GM21717 (cell line): ENCODE measurements at regions not wholly inside any gene's neighbourhood (a gene's known extent, or its start where the extent isn't known, plus 50 kb on each side); places are given as distances from the start of the nearest gene placed in this dataset.
"Not testable (repeated sequence)": the region's sequence is repeated elsewhere in the genome, so short reads cannot be mapped to it uniquely, and the experiment has no call there.

Source experiments
- ATAC-seq: cut with Tn5 transposase; IDR thresholded peaks from one replicate; pipeline ENCODE4 v1.9.1; 2021; ENCODE audit warnings: mild to moderate bottlenecking, moderate library complexity; ENCODE audit not compliant: unreplicated experiment

DNA sequence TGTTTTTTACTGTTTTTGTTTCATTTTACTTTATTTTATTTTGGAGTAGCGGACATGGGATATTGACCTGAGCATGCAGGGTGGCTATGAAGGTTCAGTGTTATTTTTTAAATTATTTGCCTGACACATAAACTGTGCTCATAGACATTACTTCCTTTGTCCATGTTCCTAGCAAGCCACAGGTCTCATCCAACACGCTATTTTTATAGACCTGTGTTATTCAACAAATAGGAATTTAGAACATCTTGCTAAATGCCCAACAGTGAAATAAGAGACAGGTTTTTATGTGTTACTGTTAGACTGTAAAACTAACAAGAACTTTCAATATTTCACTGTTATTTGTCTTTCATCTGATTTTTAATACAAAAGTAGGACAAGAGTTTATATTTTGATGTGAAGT is 756.4 kb downstream of the KCNT2 start:
- no peak for ATAC-seq

DNA sequence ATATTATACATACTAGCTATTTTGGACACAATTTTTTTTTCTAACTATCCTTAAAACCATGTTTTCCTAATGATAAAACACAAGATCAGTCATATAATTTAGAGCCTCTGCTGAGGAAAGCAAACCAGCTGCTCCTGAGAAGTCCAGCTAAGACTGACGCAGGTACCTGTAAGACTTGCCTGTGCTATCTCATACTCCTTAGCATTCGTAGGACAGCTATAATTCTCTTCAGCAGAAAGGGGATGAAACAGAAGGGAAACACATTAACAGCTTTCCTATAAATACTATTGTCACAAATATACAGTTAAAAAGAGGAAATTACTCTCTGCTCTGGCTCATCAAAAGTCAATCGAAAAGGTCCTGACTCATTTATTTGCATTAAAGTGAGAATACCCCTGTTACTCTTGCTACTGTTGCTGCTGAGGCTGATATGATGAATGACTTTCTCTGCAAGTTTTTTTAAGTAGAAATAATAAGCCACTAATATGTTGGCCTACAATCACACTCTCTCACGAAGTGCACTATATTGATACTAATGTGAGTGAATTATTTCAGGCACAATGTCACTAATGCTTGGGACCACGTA is 757.1 kb downstream of the KCNT2 start:
- ATAC-seq, result no peak

DNA sequence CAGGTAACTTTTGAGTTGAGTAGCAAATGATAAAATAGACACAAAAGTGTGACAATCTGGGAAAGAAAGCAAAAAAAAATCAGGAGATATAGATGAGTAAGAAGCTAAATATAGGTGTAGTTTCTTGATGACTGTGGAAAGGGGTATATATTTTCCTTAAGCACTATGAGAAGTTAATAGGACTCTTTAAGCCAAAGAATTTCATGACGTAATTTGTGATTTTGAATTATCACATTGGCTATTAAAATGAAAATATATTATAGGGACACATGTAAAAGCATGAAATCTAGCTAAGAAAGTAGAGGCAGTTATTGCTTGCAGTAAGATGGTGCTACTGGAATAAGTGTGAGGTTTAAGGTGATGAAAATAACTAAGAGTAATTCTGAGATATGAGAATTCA is 759.1 kb downstream of the KCNT2 start:
- no peak for ATAC-seq

DNA sequence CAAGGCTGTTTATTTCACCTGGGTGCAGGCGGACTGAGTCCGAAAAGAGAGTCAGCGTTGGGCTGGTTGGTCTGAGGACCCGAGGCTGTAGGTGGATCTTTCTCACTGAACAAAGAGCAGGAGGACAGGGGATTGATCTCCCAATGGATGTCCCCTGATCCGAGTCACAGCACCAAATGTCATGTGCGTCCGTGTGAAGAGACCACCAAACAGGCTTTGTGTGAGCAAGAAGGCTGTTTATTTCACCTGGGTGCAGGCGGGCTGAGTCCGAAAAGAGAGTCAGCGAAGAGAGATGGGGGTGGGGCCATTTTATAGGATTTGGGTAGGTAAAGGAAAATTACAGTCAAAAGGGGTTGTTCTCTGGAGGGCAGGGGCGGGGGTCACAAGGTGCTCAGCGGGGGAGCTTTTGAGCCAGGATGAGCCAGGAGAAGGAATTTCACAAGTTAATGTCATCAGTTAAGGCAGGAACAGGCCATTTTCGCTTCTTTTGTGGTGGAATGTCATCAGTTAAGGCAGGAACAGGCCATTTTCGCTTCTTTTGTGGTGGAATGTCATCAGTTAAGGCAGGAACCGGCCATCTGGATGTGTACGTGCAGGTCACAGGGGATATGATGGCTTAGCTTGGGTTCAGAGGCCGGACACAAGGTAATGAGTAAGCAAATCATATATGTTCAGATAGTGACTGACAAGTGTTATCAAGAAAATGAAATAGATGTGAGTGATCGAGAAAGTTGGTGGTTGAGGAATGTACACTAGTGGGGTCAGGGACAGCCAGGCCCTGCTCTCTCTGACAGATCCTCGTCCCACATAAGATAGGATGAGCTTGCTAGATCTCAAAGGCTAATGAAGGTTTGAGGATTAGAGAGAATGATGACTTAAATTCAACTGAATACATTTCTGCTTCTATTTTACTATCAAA is 760.0 kb downstream of the KCNT2 start:
- ATAC-seq, result not testable (repeated sequence)

DNA sequence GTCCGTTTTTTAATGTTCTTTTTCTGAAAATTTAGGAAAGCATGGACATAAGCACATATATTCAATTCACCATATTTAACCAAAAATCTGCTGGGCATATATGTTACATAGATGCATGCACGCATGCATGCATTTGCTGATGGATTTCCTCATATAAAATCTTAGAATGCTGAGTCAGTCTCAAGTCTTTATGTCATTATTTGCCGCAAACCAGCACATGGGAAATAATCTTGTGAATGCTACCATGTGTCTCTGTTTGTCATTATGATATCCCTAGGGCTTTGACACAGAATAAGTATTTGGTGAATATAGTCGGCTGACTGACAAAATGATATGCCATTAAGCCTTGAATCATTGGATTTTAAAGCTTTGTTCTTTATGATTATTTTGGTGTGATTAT is 776.5 kb downstream of the KCNT2 start:
- no peak for ATAC-seq

DNA sequence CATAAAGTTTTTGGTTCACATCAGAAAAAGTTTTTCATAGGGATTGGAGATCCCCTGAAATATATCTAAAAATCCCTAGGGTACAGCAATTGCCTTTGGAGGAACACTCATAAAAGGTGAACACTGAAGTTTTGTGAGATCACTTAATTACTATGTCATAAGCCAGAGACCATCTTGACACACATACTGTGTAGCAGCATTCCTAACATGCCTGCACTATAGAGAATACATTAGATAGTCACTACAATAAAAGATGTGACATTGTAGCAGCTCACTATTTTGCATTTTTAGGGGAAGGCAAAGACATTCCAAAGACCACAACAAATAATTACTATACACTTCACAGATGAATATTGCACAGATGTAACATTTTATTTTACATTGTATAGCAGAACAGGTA is 779.9 kb downstream of the KCNT2 start:
- ATAC-seq, result no peak

DNA sequence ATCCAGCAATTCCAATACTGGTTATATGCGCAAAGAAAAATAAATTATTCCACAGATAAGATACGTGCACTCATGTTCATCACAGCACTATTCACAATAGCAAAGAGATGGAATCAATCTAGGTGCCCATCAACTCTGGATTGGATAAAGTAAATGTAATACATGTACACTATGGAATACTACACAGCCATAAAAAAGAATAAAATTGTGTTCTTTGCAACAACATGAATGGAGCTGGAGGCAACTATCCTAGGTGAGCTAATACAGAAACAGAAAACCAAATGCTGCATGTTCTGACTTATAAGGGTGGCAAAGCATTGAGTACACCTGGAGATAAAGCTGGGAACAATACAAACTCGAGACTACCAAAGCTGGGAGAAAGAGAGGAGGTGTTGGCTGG is 787.3 kb downstream of the KCNT2 start:
- ATAC-seq, result no peak

DNA sequence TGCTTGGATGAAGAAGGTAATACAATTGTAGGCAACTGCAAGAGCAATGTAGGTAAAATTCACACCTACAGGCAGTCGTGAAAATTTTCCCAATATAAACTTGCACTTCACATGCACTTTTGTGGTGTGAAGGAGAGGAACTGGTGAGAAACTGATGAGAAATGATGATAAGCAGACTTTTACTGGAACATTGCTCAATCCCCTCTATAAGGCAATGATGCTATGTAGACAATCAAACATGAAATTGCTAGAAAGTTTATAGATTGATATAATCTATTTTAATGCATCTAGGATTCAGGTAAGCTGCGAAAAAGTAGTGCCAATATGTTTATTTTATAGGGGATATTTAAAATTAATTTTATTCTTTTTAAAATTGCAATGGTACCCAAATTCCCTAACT is 802.2 kb downstream of the KCNT2 start:
- no peak for ATAC-seq

DNA sequence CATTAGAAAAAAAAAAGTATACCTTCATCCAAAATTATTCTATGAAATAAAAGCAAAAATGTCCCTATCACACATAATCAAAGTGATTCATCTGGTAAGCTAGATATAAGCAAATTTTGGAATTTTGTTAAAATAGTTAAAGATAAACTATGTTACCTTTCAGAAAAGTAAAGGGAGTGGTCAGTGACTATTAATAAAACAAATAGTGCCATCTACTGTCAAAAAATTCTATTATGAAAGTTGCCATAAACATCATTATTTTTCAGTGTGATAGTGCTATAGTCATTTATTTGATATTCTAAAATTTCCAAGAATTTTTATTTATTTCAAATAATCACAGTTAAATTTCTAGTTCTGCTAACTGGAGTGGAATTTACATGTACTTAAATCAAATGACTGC is 803.7 kb downstream of the KCNT2 start:
- ATAC-seq, result no peak

DNA sequence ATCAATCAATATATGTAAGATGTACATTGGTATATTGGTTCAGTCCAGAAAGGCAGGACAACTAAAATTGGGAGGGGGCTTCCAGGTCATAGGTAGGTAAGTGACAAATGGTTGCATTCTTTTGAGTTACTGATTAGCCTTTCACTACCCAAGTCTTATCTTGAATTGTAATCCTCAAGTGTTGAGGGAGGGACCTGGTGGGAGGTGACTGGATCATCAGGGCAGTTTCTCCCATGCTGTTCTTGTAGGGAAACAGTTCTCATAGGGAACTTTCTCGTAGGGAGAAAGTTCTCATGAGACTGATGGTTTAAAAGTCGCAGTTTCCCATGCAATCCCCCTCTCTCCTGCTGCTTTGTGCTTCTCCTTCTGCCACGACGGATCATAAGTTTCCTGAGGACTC is 809.2 kb downstream of the KCNT2 start:
- no peak for ATAC-seq

DNA sequence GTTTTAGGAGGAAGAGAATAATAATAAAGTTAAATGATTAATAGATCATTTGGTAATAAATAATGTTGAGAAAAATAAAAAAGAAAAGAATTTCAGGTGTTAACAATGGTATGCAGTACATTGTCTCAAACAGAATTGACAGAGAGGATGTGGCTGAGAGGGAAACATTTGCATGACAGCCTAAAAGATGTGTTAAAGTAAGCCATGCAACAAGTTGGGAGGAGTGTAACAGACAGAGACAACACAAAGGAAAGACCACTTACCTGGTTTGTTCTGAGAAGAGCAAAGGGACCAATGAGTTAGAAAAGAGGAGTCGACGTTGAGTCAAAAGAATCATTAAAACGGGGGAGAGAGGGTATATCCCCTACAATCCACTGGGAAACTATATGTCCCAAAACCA is 814.0 kb downstream of the KCNT2 start:
- ATAC-seq, result no peak

DNA sequence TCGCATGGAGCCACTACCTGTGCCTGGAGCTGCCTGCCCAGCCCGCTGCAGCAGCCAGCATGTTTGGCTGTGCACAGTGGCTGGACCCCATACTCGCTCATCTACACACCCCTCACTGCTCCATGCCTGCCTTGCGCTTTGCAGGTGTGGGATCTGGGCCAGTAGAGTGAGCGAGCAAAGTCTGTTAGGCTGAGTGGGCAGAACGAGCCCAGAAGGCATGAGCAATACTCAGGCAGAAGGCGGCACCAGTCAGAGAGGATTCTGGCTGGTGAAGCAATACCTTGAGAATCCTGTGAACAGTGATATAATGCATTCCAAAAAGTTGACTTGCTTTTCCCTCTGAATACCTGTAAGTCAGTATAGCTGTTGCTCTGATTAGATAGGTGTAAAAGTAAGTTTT is 816.4 kb downstream of the KCNT2 start:
- ATAC-seq, result no peak

DNA sequence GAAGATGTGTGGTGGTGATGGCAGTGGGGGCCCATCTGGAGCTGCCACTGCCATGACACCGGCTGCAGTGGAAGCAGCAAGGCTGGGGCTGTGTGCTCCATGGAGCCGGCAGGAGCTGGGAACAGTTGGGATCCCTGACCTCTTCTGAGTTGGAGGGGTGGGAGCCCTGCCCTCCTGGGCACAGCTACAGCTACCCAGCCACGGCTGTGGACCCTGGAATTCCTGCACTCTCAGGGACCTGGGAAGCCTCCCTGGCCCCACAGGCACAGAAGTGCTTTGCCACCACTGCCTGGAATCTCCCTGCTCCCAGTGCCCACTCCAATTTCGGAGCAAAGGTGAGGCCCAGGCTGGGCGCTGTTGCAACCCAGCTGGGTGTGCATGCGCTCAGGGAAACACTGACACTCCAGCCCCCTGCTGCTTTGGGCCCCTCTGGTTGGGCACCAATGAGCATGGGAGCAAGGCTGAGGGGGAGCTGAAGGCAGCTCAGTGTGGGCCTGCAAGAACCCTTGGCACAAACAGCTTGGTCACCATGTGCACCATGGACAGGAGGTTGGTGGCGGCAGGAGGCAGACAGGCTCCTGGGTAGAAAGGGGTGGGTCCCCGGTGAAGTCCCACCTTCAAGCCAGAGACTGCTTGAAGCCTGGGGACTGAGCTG is 817.6 kb downstream of the KCNT2 start:
- no peak for ATAC-seq

DNA sequence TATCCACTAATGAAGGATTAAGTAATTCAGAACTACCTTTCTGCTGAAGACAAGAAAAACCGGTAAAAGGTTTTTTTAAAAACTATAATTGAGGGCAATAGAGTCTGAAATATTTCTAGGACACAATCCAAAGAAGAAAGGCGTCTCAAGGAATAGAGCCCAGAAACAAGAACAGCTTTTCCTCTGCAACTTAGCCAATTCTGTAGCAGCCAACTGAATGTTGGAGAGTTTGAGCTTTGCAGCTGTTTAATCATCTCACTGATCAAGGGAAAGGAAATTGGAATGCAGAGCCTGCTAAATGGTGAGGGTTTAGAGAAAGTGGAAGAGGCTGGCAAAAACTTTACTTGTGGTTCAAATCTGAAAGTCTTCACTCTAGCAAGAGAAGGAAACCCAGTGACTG is 818.9 kb downstream of the KCNT2 start:
- ATAC-seq, result no peak

DNA sequence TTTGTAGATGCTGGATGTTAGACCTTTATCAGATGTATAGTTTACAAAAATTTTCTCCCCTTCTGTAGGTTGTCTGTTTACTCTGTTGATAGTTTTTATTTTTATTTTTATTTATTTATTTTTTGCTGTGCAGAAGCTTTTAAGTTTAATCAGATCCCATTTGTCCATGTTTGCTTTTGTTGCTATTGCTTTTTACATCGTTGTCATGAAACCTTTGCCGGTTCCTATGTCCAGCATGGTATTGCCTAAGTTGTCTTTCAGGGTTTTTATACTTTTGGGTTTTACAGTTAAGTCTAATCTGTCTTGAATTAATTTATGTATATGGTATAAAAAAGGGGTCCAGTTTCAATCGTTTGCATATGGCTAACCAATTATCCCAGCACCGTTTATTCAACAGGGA is 819.5 kb downstream of the KCNT2 start:
- no peak for ATAC-seq

DNA sequence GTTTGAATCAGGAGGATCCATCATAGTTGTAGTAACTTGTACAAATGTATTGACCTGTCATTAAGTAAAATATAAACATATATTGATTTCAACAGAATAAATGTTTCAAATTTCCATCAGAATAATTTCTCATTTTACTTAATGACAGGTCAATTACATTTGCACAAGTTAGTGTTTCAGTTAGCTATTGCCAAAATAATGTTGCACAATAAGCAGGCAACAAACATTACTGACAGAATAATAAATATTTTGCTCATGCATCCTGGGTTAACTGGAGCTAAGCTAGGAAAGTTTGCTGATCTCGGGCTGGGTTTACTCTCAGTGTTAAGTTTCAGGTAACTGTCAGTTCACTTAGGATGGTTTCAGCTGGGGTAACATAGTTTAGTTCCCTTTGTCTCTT is 822.4 kb downstream of the KCNT2 start:
- no peak for ATAC-seq

DNA sequence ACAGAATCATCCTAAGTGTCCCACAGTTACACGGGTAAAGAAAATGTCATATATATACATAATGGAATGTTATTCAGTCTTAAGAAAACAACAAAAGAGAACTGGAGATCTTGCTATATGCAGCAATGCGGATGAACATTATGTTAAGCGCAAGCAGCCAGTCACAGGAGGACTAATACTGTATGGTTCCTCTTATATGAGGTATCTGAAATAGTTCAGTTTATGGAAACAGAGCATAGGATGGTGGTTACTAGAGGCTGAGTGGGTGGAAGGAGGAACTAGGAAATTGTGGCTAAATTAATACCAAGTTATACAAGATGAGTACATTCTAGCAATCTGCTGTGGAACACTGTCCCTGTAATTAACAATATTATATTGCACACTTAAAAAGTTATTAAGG is 834.3 kb downstream of the KCNT2 start:
- ATAC-seq, result no peak

DNA sequence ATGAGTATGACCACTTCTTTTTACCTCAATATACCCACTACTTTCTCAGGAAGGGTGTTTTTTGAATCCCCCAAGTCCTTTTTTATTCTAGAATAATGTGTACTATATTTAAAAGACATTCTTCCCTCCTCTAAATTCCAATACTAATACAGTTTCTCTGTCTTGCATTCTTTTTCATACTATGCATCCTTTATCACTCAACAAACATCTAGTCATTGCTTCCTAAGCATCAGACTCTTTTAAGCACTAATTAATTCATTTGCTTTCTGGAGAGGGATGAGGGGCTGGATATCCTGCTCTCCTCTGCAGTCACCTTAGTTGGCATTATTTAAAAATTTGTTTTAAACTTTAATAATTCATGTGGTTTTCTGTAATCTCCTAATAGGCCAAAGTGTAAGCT is 838.8 kb downstream of the KCNT2 start:
- ATAC-seq, result no peak

DNA sequence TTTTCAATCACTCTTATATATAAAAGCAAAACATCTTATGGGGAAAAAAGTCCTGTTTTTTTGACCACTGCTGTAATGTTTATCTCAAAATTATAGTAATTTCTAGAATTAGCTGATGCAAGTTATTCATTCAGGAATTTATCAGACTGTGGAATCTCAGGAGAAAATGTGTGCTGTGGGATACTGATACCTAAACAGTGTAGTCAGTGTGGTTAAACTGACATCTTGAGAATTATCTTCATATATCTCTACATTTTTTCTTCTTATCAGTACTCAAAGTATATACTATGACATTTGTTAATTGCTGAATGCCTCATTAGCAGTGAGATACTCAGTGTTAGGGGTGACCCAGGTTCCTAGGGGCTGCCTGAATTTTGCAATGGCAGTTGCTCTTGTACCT is 839.3 kb downstream of the KCNT2 start:
- ATAC-seq, result no peak

DNA sequence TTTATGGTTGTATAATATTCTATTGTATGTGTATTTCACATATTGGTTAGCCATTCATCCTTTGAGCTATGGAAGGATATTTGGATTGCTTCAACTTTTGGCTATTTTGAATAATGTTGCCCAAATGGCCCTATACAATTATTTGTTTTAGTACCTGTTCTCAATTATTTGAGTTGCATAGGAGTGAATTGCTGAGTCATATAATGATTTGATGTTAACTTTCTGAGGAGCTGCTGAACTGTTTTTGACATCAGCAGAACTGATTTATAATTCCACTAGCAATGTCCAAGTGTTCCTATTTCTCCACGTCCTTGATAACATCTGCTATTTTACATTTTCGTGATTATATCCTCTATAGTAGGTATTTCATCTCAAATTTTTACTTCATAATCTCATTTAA is 839.9 kb downstream of the KCNT2 start:
- no peak for ATAC-seq

DNA sequence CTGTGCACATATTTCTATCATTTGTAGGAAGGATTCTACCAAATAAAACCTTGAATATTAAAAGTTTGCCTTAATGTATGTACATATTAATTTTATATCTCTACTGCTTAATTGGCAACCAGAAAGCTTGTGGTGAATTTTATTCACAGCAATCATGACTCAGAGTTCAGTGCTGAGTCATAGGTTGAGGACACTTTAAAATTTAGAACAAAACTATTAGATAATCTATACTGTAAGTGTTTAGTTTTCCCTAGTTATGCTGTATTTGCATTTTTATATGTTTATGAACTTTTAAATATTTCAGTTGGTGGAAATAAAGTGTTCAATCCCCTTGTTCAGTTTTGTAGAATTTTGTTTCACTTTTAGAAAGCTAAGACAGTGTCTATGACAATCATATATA is 841.5 kb downstream of the KCNT2 start:
- no peak for ATAC-seq

DNA sequence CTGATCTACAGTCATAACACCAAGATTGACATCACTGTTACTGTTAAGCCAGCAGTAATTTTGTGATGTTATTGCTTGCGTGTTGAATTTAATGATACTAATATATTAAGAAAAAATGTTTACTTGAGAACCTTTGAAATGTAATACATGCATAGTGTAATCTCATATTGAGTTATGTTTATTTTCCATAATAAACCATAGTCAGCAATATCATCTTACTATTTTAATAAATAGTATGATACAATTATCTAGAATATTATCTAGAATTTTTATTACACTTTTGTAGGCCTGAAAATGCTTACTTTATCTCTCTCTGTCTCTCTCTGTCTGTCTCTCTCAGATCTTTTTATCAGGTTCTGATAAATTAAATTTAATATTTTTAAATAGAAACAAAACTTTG is 843.1 kb downstream of the KCNT2 start:
- ATAC-seq, result no peak
